SK-N-SH treated with all-trans-retinoic acid at 6 μM for 48 hours (cell line): ENCODE measurements at regions not wholly inside any gene's neighbourhood (a gene's known extent, or its start where the extent isn't known, plus 50 kb on each side); places are given as distances from the start of the nearest gene placed in this dataset.

ENCODE experiments used
- ATAC-seq: fragments of 200-7000 bp; cut with Tn5 transposase; 3 replicates; pipeline ENCODE4 v1.9.1; 2020; ENCODE audit warnings: mild to moderate bottlenecking, moderate library complexity
- ARNTL ChIP-seq: fragments of 450-650 bp; formaldehyde crosslinking; IDR thresholded peaks from 2 replicates; pipeline ENCODE4 v1.5.0; 2020; ENCODE audit warnings: low read depth, mild to moderate bottlenecking, moderate library complexity, borderline replicate concordance
- BACH2 ChIP-seq: fragments of 250-450 bp; sonication (Bioruptor Pico); IDR thresholded peaks from 2 replicates; pipeline ENCODE4 v1.9.0; 2021; ENCODE audit warnings: mild to moderate bottlenecking, borderline replicate concordance
- CSDC2 ChIP-seq: fragments of 250-450 bp; sonication (Bioruptor Pico); IDR thresholded peaks from 2 replicates; pipeline ENCODE4 v1.5.0; 2020; ENCODE audit warnings: mild to moderate bottlenecking, moderate library complexity
- GLIS3 ChIP-seq: fragments of 250-450 bp; sonication (Bioruptor Pico); IDR thresholded peaks from 2 replicates; pipeline ENCODE4 v1.5.0; 2020; ENCODE audit warnings: mild to moderate bottlenecking, moderate library complexity
- ISL1 ChIP-seq: fragments of 250-450 bp; sonication (Bioruptor Pico); IDR thresholded peaks from 2 replicates; pipeline ENCODE4 v2.1.2; 2022; ENCODE audit warnings: mild to moderate bottlenecking, moderate library complexity
- OSR1 ChIP-seq: fragments of 250-450 bp; sonication (Bioruptor Pico); IDR thresholded peaks from 2 replicates; pipeline ENCODE4 v1.8.0; 2022; ENCODE audit warnings: moderate library complexity, mild to moderate bottlenecking, inconsistent platforms
- PATZ1 ChIP-seq: fragments of 250-450 bp; sonication (Bioruptor Pico); IDR thresholded peaks from 2 replicates; pipeline ENCODE4 v1.8.0; 2020; ENCODE audit warnings: mild to moderate bottlenecking, moderate library complexity, borderline replicate concordance
- PPARA ChIP-seq: fragments of 250-450 bp; sonication (Bioruptor Pico); IDR thresholded peaks from 2 replicates; pipeline ENCODE4 v1.5.0; 2020; ENCODE audit warnings: mild to moderate bottlenecking, borderline replicate concordance
- SNAI2 ChIP-seq: fragments of 250-450 bp; sonication (Bioruptor Pico); IDR thresholded peaks from 2 replicates; pipeline ENCODE4 v1.5.0; 2020; ENCODE audit warnings: mild to moderate bottlenecking, moderate library complexity
- TCF4 ChIP-seq: fragments of 250-450 bp; sonication (Bioruptor Pico); IDR thresholded peaks from 2 replicates; pipeline ENCODE4 v1.8.0; 2021; ENCODE audit warnings: mild to moderate bottlenecking, moderate library complexity, borderline replicate concordance
- TOX ChIP-seq: fragments of 250-450 bp; sonication (Bioruptor Pico); IDR thresholded peaks from 2 replicates; pipeline ENCODE4 v1.8.0; 2021; ENCODE audit warnings: mild to moderate bottlenecking, moderate library complexity, borderline replicate concordance
- TSHZ2 ChIP-seq: fragments of 250-450 bp; sonication (Bioruptor Pico); IDR thresholded peaks from 2 replicates; pipeline ENCODE4 v1.5.0; 2020; ENCODE audit warnings: mild to moderate bottlenecking, moderate library complexity
- ZC3H10 ChIP-seq: fragments of 250-450 bp; sonication (Bioruptor Pico); IDR thresholded peaks from 2 replicates; pipeline ENCODE4 v1.5.1; 2021; ENCODE audit warnings: mild to moderate bottlenecking, moderate library complexity
- ZFP3 ChIP-seq: fragments of 250-450 bp; sonication (Bioruptor Pico); IDR thresholded peaks from 2 replicates; pipeline ENCODE4 v1.5.0; 2020; ENCODE audit warnings: mild to moderate bottlenecking, moderate library complexity
- ZFP30 ChIP-seq: fragments of 450-650 bp; formaldehyde crosslinking; IDR thresholded peaks from 2 replicates; pipeline ENCODE4 v1.5.0; 2022; ENCODE audit warnings: mild to moderate bottlenecking, moderate library complexity
- ZNF70 ChIP-seq: fragments of 450-650 bp; formaldehyde crosslinking; IDR thresholded peaks from 2 replicates; pipeline ENCODE4 v1.5.0; 2020; ENCODE audit warnings: mild to moderate bottlenecking, moderate library complexity
- TF ChIP-seq, protein P1 (sequence below): fragments of 250-450 bp; sonication (Bioruptor Pico); IDR thresholded peaks from 2 replicates; pipeline ENCODE4 v1.5.1; 2020; ENCODE audit warnings: low read depth, mild to moderate bottlenecking, moderate library complexity
- TF ChIP-seq, protein P2 (sequence below): fragments of 250-450 bp; sonication (Bioruptor Pico); IDR thresholded peaks from 2 replicates; pipeline ENCODE4 v1.8.0; 2021; ENCODE audit warnings: low read depth, mild to moderate bottlenecking, moderate library complexity, borderline replicate concordance
- TF ChIP-seq, protein P3 (sequence below): fragments of 250-450 bp; sonication (Bioruptor Pico); IDR thresholded peaks from 2 replicates; pipeline ENCODE4 v1.5.1; 2021; ENCODE audit warnings: mild to moderate bottlenecking, moderate library complexity

GRCh38 chr7:46150721-46151120 is 229.6 kb upstream of the IGFBP3 start:
- TF ChIP-seq TSHZ2 (CRISPR knock-in tag) (no peak), ZFP30 (CRISPR knock-in tag) (no peak), ISL1 (CRISPR knock-in tag) (no peak), PPARA (no peak), ZC3H10 (no peak)
- TF ChIP-seq, protein P1, sequence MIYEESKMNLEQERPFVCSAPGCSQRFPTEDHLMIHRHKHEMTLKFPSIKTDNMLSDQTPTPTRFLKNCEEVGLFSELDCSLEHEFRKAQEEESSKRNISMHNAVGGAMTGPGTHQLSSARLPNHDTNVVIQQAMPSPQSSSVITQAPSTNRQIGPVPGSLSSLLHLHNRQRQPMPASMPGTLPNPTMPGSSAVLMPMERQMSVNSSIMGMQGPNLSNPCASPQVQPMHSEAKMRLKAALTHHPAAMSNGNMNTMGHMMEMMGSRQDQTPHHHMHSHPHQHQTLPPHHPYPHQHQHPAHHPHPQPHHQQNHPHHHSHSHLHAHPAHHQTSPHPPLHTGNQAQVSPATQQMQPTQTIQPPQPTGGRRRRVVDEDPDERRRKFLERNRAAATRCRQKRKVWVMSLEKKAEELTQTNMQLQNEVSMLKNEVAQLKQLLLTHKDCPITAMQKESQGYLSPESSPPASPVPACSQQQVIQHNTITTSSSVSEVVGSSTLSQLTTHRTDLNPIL, result no peak
- no peak for ATAC-seq

GRCh38 chr7:46150202-46150601 is 229.1 kb upstream of the IGFBP3 start:
- no peak for ATAC-seq
- TF ChIP-seq, protein P2, sequence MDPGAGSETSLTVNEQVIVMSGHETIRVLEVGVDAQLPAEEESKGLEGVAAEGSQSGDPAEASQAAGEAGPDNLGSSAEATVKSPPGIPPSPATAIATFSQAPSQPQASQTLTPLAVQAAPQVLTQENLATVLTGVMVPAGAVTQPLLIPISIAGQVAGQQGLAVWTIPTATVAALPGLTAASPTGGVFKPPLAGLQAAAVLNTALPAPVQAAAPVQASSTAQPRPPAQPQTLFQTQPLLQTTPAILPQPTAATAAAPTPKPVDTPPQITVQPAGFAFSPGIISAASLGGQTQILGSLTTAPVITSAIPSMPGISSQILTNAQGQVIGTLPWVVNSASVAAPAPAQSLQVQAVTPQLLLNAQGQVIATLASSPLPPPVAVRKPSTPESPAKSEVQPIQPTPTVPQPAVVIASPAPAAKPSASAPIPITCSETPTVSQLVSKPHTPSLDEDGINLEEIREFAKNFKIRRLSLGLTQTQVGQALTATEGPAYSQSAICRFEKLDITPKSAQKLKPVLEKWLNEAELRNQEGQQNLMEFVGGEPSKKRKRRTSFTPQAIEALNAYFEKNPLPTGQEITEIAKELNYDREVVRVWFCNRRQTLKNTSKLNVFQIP (CRISPR knock-in tag), result no peak
- TF ChIP-seq PATZ1 (CRISPR knock-in tag), result no peak
- TF ChIP-seq TOX (CRISPR knock-in tag), result no peak
- TF ChIP-seq TCF4, result no peak
- no peak for TF ChIP-seq TSHZ2 (CRISPR knock-in tag)
- no peak for TF ChIP-seq OSR1 (CRISPR knock-in tag)
- TF ChIP-seq ZNF70, result no peak
- TF ChIP-seq BACH2 (CRISPR knock-in tag), result no peak
- TF ChIP-seq PPARA, result no peak
- no peak for TF ChIP-seq GLIS3 (CRISPR knock-in tag)
- no peak for TF ChIP-seq ZFP3 (CRISPR knock-in tag)
- no peak for TF ChIP-seq ARNTL
- TF ChIP-seq SNAI2, result no peak

DNA sequence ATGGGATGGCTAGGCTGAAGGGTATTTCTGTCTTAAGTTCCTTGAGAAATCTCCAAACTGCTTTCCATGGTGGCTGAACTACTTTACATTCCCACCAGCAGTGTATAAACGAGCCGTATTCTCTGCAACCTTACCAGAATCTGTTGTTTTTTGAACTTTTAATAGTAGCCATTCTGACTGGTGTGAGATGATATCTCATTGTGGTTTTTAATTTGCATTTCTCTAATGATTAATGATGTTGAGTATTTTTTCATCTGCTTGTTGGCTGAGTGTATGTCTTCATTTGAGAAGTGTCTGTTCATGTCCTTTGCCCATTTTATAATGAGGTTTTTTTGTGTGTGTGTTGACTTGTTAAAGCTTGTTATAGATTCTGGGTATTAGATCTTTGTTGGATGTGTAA is 226.8 kb upstream of the IGFBP3 start:
- no peak for ATAC-seq
- TF ChIP-seq PPARA, result no peak
- TF ChIP-seq OSR1 (CRISPR knock-in tag), result no peak
- no peak for TF ChIP-seq SNAI2
- no peak for TF ChIP-seq TSHZ2 (CRISPR knock-in tag)
- no peak for TF ChIP-seq ZC3H10
- TF ChIP-seq ISL1 (CRISPR knock-in tag), result no peak
- no peak for TF ChIP-seq GLIS3 (CRISPR knock-in tag)
- TF ChIP-seq, protein P2 (CRISPR knock-in tag), result no peak
- TF ChIP-seq, protein P1, result no peak
- no peak for TF ChIP-seq TCF4
- TF ChIP-seq, protein P3, sequence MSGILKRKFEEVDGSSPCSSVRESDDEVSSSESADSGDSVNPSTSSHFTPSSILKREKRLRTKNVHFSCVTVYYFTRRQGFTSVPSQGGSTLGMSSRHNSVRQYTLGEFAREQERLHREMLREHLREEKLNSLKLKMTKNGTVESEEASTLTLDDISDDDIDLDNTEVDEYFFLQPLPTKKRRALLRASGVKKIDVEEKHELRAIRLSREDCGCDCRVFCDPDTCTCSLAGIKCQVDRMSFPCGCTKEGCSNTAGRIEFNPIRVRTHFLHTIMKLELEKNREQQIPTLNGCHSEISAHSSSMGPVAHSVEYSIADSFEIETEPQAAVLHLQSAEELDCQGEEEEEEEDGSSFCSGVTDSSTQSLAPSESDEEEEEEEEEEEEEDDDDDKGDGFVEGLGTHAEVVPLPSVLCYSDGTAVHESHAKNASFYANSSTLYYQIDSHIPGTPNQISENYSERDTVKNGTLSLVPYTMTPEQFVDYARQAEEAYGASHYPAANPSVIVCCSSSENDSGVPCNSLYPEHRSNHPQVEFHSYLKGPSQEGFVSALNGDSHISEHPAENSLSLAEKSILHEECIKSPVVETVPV (CRISPR knock-in tag), result no peak
- TF ChIP-seq ZNF70, result no peak
- TF ChIP-seq CSDC2 (CRISPR knock-in tag), result no peak
